ENCODE measurements at regions not wholly inside any gene's neighbourhood (a gene's known extent, or its start where the extent isn't known, plus 50 kb on each side); places are given as distances from the start of the nearest gene placed in this dataset.

- POLR2A ChIA-PET = no interaction called here
- Mint-ChIP-seq H3K36me3 (ENCODE audit: low read depth) (no peaks in the 10 kb centered on the region), H3K27me3 (peaks cover 19% of the 10 kb centered on the region), H3K27ac (no peak overlapping the region), H3K9me3 (no peaks in the 10 kb centered on the region), H3K4me3 (no peak overlapping the region), H3K4me1 (no peaks in the 10 kb centered on the region)
- CTCF ChIA-PET = interaction anchor here (1.0 to 1.1 kb wide), 2 partner anchors 9 to 11 kb away, joined by 3 read pairs; no protein-coding TSS in a partner anchor
- peak; percentile 65 for DNase-seq
Observed at GRCh38 chr9:27726244-27727081, 153.2 kb upstream of the C9orf72 start.

- POLR2A ChIA-PET = no interaction called here
- CTCF ChIA-PET = no interaction called here
- H3K4me3 Mint-ChIP-seq = no peak overlapping the region
Observed at GRCh38 chr9:27732494-27732893, 159.2 kb upstream of the C9orf72 start.

DNA sequence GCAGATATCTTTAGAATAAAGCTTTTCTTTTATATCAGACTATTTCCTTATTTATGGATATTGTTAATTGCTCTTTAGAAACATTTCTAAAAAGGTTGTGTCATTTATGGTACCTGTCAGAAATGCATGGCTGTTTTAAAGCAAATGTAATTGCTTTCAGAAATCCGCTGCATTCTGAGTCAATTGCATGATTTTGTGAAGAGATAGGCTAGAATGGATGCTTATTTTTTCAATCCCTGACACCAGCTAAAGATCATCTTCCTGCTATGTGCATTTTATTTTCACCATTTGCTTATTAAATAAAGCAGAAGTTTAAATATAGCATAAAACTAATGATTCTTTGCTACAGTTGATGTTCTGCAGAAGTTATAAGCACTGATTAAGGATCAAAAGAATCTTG is 170.2 kb upstream of the C9orf72 start:
- peaks cover 12% of the 10 kb centered on the region for H3K27me3 Mint-ChIP-seq
- DNase-seq = no peak
- H3K4me3 Mint-ChIP-seq = no peak overlapping the region
- peaks cover 5% of the 10 kb centered on the region for H3K9me3 Mint-ChIP-seq
- no peak overlapping the region for H3K27ac Mint-ChIP-seq
- H3K36me3 Mint-ChIP-seq (ENCODE audit: low read depth) = no peaks in the 10 kb centered on the region
- no peaks in the 10 kb centered on the region for H3K4me1 Mint-ChIP-seq
- ChIA-PET POLR2A (no interaction called here), CTCF (no interaction called here)

More at GRCh38 chr9:27732494-27732893, 159.2 kb upstream of the C9orf72 start:
- no peaks in the 10 kb centered on the region for H3K9me3 Mint-ChIP-seq
- DNase-seq = no peak
- peaks cover 7% of the 10 kb centered on the region for H3K27me3 Mint-ChIP-seq
- H3K4me1 Mint-ChIP-seq = peaks cover 21% of the 10 kb centered on the region
- no peak overlapping the region for H3K27ac Mint-ChIP-seq
- H3K36me3 Mint-ChIP-seq (ENCODE audit: low read depth) = no peaks in the 10 kb centered on the region

GRCh38 chr9:27747450-27747849 is 174.2 kb upstream of the C9orf72 start:
- ChIA-PET CTCF (no interaction called here), POLR2A (no interaction called here)
- no peak overlapping the region for H3K4me3 Mint-ChIP-seq
- no peaks in the 10 kb centered on the region for H3K36me3 Mint-ChIP-seq (ENCODE audit: low read depth)
- DNase-seq = no peak
- H3K27me3 Mint-ChIP-seq = peaks cover 14% of the 10 kb centered on the region
- H3K4me1 Mint-ChIP-seq = no peaks in the 10 kb centered on the region
- no peak overlapping the region for H3K27ac Mint-ChIP-seq
- peaks cover 3% of the 10 kb centered on the region for H3K9me3 Mint-ChIP-seq

GRCh38 chr9:27749838-27750237 is 176.6 kb upstream of the C9orf72 start:
- Mint-ChIP-seq H3K36me3 (ENCODE audit: low read depth) (no peaks in the 10 kb centered on the region), H3K9me3 (no peaks in the 10 kb centered on the region), H3K27me3 (peaks cover 10% of the 10 kb centered on the region), H3K4me1 (no peaks in the 10 kb centered on the region), H3K27ac (no peak overlapping the region), H3K4me3 (no peak overlapping the region)
- CTCF ChIA-PET = no interaction called here
- no peak for DNase-seq
- POLR2A ChIA-PET = no interaction called here

GRCh38 chr9:27750566-27750965 is 177.3 kb upstream of the C9orf72 start:
- no peaks in the 10 kb centered on the region for H3K4me1 Mint-ChIP-seq
- DNase-seq = no peak
- no peak overlapping the region for H3K27ac Mint-ChIP-seq
- H3K36me3 Mint-ChIP-seq (ENCODE audit: low read depth) = no peaks in the 10 kb centered on the region
- ChIA-PET POLR2A (no interaction called here), CTCF (no interaction called here)
- no peaks in the 10 kb centered on the region for H3K9me3 Mint-ChIP-seq
- peaks cover 5% of the 10 kb centered on the region for H3K27me3 Mint-ChIP-seq
- no peak overlapping the region for H3K4me3 Mint-ChIP-seq

GRCh38 chr9:27752069-27752468 is 178.8 kb upstream of the C9orf72 start:
- Mint-ChIP-seq H3K4me3 (no peak overlapping the region), H3K9me3 (no peaks in the 10 kb centered on the region), H3K36me3 (ENCODE audit: low read depth) (no peaks in the 10 kb centered on the region), H3K27ac (no peak overlapping the region), H3K4me1 (no peaks in the 10 kb centered on the region), H3K27me3 (peaks cover 4% of the 10 kb centered on the region)
- POLR2A ChIA-PET = no interaction called here
- DNase-seq = no peak
- CTCF ChIA-PET = no interaction called here

DNA sequence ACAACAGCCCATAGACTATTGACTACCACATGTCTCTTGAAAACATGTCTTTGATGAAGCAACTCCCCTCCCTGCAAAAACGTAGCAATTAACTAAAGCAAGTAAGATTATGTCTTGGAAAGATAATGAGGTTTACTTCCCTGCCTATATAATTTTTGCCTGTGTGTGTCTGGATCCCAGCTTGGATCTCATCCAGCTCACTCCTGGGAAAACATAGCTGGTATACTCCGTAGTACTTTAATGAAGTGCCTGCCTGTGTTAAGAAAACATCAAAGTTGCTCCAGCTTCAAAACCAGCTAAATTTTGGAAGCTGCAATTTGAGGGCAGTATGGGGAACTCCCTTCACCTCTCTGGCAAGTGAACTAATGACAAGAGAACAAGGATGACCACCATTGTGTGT is 182.6 kb upstream of the C9orf72 start:
- H3K27ac Mint-ChIP-seq = no peak overlapping the region
- ChIA-PET CTCF (no interaction called here), POLR2A (no interaction called here)
- no peaks in the 10 kb centered on the region for H3K9me3 Mint-ChIP-seq
- no peak for DNase-seq
- H3K27me3 Mint-ChIP-seq = no peaks in the 10 kb centered on the region
- no peak overlapping the region for H3K4me3 Mint-ChIP-seq
- no peaks in the 10 kb centered on the region for H3K4me1 Mint-ChIP-seq
- no peaks in the 10 kb centered on the region for H3K36me3 Mint-ChIP-seq (ENCODE audit: low read depth)

GRCh38 chr9:27756418-27756817 is 183.1 kb upstream of the C9orf72 start:
- DNase-seq = no peak
- Mint-ChIP-seq H3K9me3 (no peaks in the 10 kb centered on the region), H3K4me3 (no peak overlapping the region), H3K27me3 (no peaks in the 10 kb centered on the region), H3K27ac (no peak overlapping the region), H3K4me1 (no peaks in the 10 kb centered on the region), H3K36me3 (ENCODE audit: low read depth) (no peaks in the 10 kb centered on the region)
- ChIA-PET CTCF (no interaction called here), POLR2A (no interaction called here)

- H3K9me3 Mint-ChIP-seq = no peaks in the 10 kb centered on the region
- H3K4me1 Mint-ChIP-seq = peaks cover 4% of the 10 kb centered on the region
- no peak overlapping the region for H3K27ac Mint-ChIP-seq
- no peaks in the 10 kb centered on the region for H3K36me3 Mint-ChIP-seq (ENCODE audit: low read depth)
- no peak for DNase-seq
- no peak overlapping the region for H3K4me3 Mint-ChIP-seq
- ChIA-PET POLR2A (no interaction called here), CTCF (no interaction called here)
- H3K27me3 Mint-ChIP-seq = peaks cover 4% of the 10 kb centered on the region
Observed at GRCh38 chr9:27763831-27764230, 190.6 kb upstream of the C9orf72 start.

DNA sequence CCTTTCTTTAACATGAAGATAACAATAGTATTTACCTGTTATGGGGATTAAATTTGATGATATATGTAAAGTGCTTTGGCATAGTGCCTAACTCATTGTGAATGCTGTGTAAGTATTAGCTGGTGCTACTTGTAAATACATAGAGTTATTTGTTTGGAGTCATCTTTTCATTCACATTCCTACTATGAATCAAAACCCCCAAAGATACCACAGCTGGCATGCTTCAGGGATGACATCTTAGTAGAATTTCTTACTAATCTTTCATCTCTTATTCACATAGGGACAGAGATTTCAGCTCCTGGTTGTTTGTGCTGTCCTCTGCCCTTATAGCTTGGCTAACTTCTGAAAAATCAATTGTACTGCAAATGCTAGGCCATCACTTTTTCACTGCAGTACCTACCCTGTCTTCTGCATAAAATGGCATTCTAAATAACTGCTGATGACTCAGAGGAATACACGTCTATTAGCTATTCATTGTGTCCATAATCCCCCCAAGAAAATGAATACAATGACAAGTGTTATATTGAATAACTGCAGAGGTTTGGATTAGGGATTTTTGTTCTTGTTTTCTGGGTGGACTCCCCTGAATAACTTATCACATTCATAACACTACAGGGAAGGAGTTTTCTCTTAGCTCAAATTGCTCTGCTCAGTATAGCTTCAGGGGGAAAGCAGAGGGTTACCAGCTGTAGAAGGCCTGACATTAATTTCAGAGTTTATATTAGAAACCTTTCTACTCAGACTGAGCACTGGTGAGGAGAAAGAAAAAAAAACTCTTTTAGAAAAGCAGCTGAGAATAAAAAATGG is 192.2 kb upstream of the C9orf72 start:
- Mint-ChIP-seq H3K4me1 (peaks cover 6% of the 10 kb centered on the region), H3K36me3 (ENCODE audit: low read depth) (no peaks in the 10 kb centered on the region), H3K27me3 (peaks cover 4% of the 10 kb centered on the region), H3K9me3 (no peaks in the 10 kb centered on the region), H3K4me3 (no peak overlapping the region), H3K27ac (no peak overlapping the region)
- ChIA-PET CTCF (no interaction called here), POLR2A (no interaction called here)
- DNase-seq = no peak

DNA sequence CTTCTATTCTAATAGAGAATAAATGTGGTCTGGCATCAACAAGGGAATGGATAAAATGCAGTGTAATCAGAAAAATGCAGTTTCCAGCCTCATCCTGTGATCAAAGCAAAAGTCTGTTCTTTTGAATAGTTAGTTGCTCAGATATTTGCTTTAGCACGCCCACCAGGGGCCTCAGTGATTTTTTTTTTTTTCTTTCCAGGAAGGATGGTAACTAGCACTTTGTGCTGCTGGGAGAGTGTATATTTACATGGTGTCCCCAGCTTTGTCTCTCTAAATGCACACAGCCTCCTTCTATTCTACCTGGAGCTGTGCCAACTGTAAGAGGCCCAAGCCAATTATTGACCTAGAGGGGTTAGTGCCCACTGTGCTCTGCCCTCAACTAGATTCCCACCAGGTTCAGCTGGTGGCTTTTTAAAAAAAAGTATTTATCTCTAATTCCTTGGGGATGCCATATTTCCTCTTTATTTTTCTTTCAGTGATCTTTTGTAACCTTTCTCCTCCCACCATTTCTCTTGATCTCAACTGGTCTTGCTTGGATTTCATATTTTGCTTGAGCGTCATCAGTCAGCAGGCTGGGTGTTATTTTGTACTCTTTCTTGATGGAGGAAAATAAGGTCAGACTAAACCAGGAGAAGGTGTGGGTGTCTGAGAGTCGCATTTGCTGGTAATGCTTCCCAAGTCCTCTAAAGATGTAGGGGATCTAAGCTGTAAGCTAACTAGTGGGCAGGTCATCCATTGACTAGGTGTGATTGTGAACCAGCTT is 193.0 kb upstream of the C9orf72 start:
- Mint-ChIP-seq H3K4me1 (peaks cover 6% of the 10 kb centered on the region), H3K4me3 (no peak overlapping the region), H3K27ac (no peak overlapping the region), H3K9me3 (no peaks in the 10 kb centered on the region), H3K36me3 (ENCODE audit: low read depth) (no peaks in the 10 kb centered on the region), H3K27me3 (peaks cover 4% of the 10 kb centered on the region)
- DNase-seq = no peak
- ChIA-PET CTCF (no interaction called here), POLR2A (no interaction called here)

- CTCF ChIA-PET = no interaction called here
- no peak for DNase-seq
Observed at GRCh38 chr9:27768781-27769180, 195.5 kb upstream of the C9orf72 start.

More at GRCh38 chr9:27768781-27769180, 195.5 kb upstream of the C9orf72 start:
- Mint-ChIP-seq H3K27me3 (peaks cover 4% of the 10 kb centered on the region), H3K4me3 (no peak overlapping the region), H3K27ac (no peak overlapping the region), H3K36me3 (ENCODE audit: low read depth) (no peaks in the 10 kb centered on the region), H3K4me1 (peaks cover 6% of the 10 kb centered on the region), H3K9me3 (no peaks in the 10 kb centered on the region)
- POLR2A ChIA-PET = no interaction called here

All from activated CD4-positive, alpha-beta T cell treated with anti-CD3 and anti-CD28 coated beads, Interleukin-2, amount 10 ng/mL, durations not matched to agents 7 days and 5 days (primary cell).